Breast epithelium (tissue), 4 donors: ENCODE measurements at regions not wholly inside any gene's neighbourhood (a gene's known extent, or its start where the extent isn't known, plus 50 kb on each side); places are given as distances from the start of the nearest gene placed in this dataset.

Experiments used
- DNase-seq, 2 donors: peaks; one replicate each; pipeline ENCODE4 v3.0.0-alpha.2; 2019; ENCODE audit warnings: low spot score in 2 of 2
- H3K27ac ChIP-seq, 2 donors: fragments of 200-600 bp; sonication (generic) in 1 of 2; one replicate each; pipeline ENCODE4 v1.5.1; 2016 to 2019; ENCODE audit warnings: mild to moderate bottlenecking in 1 of 2
- H3K27me3 ChIP-seq, 2 donors: fragments of 200-600 bp; sonication (generic) in 1 of 2; one replicate each; pipeline versions ENCODE4 v1.5.1 to v1.6.0; 2017 to 2019; ENCODE audit warnings: control low read depth in 1 of 2, mild to moderate bottlenecking in 1 of 2
- H3K36me3 ChIP-seq: fragments of 200-600 bp; one replicate; pipeline ENCODE4 v1.5.1; 2019
- H3K4me1 ChIP-seq, 2 donors: fragments of 200-600 bp; sonication (generic); one replicate each; pipeline ENCODE4 v1.5.1; 2016 to 2019; ENCODE audit warnings: control low read depth in 1 of 2
- H3K4me3 ChIP-seq, 3 donors: fragments of 200-600 bp; sonication (generic); 1 replicate in 2 of 3; 2 replicates in 1 of 3; pipeline ENCODE4 v1.5.1; 2016 to 2019; ENCODE audit warnings: mild to moderate bottlenecking in 3 of 3, moderate library complexity in 2 of 3
- H3K9me3 ChIP-seq, 2 donors: fragments of 200-600 bp; sonication (generic) in 1 of 2; one replicate each; pipeline ENCODE4 v1.5.1; 2016 to 2019; ENCODE audit warnings: control low read depth in 1 of 2
- POLR2A ChIP-seq: fragments of 450-650 bp; IDR thresholded peaks from one replicate; pipeline ENCODE4 v1.6.1; 2016; ENCODE audit warnings: antibody characterized with exemption, mild to moderate bottlenecking, moderate library complexity
- POLR2AphosphoS5 ChIP-seq, 3 donors: sonication (generic); formaldehyde crosslinking; IDR thresholded peaks; one replicate each; pipeline ENCODE4 v1.6.1; 2017; ENCODE audit warnings: antibody characterized with exemption in 3 of 3
- intact Hi-C: fragments of 100-400 bp; cut with DNase I; formaldehyde crosslinking; loops from one replicate; pipeline ENCODE4 v1.15.1; 2023; ENCODE audit warnings: low total_unique reads
- TF ChIP-seq, protein P1 (sequence below), 3 donors: fragments of 450-650 bp; IDR thresholded peaks; one replicate each; pipeline ENCODE4 v1.5.1; 2016 to 2017; ENCODE audit warnings: antibody characterized with exemption in 3 of 3, mild to moderate bottlenecking in 3 of 3, moderate library complexity in 3 of 3

DNA sequence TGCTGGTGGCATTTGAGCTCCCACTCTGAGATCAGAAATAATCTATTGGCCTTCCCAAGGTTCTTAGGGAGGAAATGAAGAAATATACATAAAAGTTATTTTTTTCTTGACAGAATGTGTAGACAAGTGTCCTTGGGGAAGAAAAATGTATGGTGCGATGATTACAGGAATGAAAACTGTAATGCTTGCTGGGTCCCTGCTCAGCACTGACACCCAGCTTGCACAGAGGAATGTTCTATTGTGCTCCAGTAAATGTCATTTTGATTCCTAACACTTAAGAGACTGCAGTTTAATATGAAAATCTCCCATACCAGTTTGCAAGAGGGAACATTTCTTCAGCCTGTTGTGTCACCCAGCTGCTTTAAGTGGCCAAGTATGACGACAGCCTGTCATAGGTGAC, 271.3 kb upstream of the TPM1 start:
- Histone ChIP-seq H3K36me3 (no peaks in the 10 kb centered on the region), H3K4me3 (no peak overlapping the region), H3K4me1 (no peaks in the 10 kb centered on the region), H3K27me3 (no peaks in the 10 kb centered on the region), H3K9me3 (no peaks in the 10 kb centered on the region), H3K27ac (no peak overlapping the region)
- TF ChIP-seq, protein P1, sequence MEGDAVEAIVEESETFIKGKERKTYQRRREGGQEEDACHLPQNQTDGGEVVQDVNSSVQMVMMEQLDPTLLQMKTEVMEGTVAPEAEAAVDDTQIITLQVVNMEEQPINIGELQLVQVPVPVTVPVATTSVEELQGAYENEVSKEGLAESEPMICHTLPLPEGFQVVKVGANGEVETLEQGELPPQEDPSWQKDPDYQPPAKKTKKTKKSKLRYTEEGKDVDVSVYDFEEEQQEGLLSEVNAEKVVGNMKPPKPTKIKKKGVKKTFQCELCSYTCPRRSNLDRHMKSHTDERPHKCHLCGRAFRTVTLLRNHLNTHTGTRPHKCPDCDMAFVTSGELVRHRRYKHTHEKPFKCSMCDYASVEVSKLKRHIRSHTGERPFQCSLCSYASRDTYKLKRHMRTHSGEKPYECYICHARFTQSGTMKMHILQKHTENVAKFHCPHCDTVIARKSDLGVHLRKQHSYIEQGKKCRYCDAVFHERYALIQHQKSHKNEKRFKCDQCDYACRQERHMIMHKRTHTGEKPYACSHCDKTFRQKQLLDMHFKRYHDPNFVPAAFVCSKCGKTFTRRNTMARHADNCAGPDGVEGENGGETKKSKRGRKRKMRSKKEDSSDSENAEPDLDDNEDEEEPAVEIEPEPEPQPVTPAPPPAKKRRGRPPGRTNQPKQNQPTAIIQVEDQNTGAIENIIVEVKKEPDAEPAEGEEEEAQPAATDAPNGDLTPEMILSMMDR (IDR thresholded peaks at IDR 0.05) = no peak
- no peak for TF ChIP-seq POLR2AphosphoS5 (IDR thresholded peaks at IDR 0.05)
- no peak for TF ChIP-seq POLR2A
- DNase-seq = no peak
- intact Hi-C loops = no loop called here

DNA sequence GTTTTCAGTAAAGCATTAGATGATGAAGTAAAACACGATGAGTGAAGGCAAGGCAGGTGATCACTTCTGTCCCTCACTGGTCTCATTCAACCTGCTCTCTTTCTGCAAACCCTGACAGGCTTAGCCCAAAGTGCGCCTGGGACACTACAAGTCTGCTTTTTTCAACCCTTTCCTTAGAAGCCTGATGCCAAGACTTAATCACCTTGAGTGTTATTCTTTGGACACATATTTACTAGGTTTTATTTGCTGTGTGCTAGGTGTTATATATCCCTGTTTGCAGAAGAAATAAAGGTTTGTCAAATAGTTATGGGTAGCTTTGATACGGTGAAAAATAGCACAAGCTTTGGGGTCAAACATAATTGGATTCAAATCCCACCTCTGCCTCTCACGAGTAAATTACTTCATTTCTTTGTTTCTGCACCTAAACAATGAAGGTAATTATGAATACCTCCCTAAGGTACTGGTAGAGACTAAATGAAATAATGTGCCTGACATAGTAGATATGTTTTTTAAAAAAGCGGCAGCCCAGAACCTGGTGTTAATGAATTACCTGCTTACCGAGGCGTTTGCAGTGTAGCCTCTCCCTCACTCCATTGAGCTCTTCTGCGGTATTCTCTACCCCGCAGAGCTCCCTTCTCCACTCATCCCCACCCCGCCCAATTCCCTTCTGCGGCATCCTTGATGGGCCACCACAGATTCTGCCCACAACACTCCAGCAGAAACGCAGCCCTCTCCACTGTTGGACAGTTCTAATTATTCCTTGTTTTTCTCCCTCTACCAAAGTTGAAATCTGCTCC, 269.0 kb upstream of the TPM1 start:
- H3K27ac ChIP-seq = no peak overlapping the region
- no peaks in the 10 kb centered on the region for H3K27me3 ChIP-seq
- H3K4me3 ChIP-seq = no peak overlapping the region
- TF ChIP-seq POLR2AphosphoS5 (IDR thresholded peaks at IDR 0.05) (no peak), POLR2A (no peak)
- TF ChIP-seq, protein P1 (IDR thresholded peaks at IDR 0.05) = no peak
- no peaks in the 10 kb centered on the region for H3K9me3 ChIP-seq
- intact Hi-C loops = no loop called here
- DNase-seq = no peak
- no peaks in the 10 kb centered on the region for H3K36me3 ChIP-seq
- H3K4me1 ChIP-seq = no peaks in the 10 kb centered on the region

DNA sequence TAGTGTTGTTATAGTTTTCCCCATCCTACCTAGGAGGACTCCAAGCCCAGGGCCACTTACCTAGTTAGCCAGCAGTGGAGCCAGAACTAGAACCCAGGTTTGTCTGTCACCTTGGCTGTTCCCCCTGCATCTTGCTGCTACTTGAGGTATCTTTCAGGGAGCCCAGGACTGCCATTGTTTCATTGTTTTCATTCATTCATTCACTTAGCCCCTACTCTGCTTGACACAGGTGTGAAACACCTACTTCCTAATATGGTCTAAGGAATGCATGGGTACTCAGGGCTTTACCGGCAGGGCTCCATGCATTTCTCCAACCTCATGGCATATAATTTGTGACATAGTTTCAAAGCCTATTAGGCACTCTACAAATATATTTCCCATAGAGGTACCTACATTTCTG, 266.6 kb upstream of the TPM1 start:
- TF ChIP-seq POLR2AphosphoS5 (IDR thresholded peaks at IDR 0.05) = no peak
- intact Hi-C loops = loop anchor here (5.0 kb wide), 1 partner anchor 321 kb away; no protein-coding TSS in a partner anchor
- DNase-seq = no peak
- Histone ChIP-seq H3K27ac (no peak overlapping the region), H3K4me1 (no peaks in the 10 kb centered on the region), H3K4me3 (no peak overlapping the region), H3K9me3 (no peaks in the 10 kb centered on the region), H3K36me3 (no peaks in the 10 kb centered on the region), H3K27me3 (no peaks in the 10 kb centered on the region)

DNA sequence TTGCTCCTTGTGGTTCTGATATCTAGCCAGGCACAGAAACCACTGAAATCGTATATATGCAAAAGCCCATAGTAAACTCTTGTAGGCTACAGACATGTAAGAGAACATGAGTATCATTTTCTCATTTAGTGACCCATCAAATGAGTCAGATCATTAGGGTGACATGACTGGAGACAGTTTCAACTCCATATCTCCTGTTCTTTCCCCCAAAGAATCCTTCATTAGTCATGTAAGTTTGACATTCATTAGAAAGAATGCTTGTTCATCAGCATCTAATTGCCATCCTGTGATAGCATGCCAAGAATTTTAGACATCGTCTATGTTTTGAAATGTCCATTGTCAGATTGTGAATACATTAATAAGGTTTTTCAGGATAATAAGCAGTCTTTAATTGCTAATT, 264.9 kb upstream of the TPM1 start:
- intact Hi-C loops = loop anchor here (5.0 kb wide), 1 partner anchor 320 kb away; no protein-coding TSS in a partner anchor
- H3K9me3 ChIP-seq = no peaks in the 10 kb centered on the region
- DNase-seq = no peak
- no peak overlapping the region for H3K27ac ChIP-seq
- H3K4me3 ChIP-seq = no peak overlapping the region
- H3K4me1 ChIP-seq = peaks cover 5% of the 10 kb centered on the region in 2 donors
- no peaks in the 10 kb centered on the region for H3K27me3 ChIP-seq
- no peaks in the 10 kb centered on the region for H3K36me3 ChIP-seq
- TF ChIP-seq POLR2AphosphoS5 (IDR thresholded peaks at IDR 0.05) (no peak), POLR2A (no peak)
- TF ChIP-seq, protein P1 (IDR thresholded peaks at IDR 0.05) = no peak

DNA sequence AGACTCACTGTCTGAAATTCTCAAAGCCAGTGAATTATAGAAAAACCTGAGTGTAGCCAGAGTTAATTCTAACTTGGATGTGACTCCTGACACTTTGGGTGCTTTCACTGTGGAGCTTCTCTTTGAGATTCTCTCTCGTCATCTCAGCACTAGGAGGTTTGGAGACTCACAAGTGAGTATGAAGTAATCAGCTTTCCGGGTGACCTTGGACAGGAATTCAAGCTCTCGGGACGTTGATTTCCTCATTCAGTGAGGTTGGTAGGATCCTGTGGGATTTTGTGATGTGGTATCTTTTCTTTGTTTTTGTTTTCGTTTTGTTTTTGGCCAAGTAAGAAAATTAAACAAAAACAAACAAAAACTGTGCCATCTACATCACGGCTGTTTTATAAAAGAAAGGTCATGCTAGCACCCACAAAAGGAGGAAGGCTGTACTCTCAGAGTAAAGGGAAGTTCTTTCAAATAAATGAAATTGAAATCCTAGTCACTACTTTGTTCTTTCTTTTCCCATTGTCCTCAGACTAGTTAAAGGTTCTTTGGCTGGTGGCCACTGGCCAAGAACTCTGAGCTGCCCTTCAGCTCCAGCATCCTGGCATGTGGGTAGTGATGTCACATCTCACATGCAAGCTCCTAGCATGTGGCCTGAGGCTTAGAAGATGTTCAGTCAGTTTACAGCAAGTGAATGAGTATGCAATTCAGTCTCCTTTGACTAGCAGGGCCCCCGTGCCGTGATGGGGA, 263.3 kb upstream of the TPM1 start:
- Histone ChIP-seq H3K9me3 (no peaks in the 10 kb centered on the region), H3K36me3 (no peaks in the 10 kb centered on the region), H3K4me1 (peaks cover 5% of the 10 kb centered on the region in 2 donors), H3K4me3 (no peak overlapping the region), H3K27ac (peak overlapping the region in 1 of 2 donors; percentile 57), H3K27me3 (no peaks in the 10 kb centered on the region)
- peak in 1 of 3 donors; percentile 34 for TF ChIP-seq POLR2AphosphoS5 (IDR thresholded peaks at IDR 0.05)
- TF ChIP-seq, protein P1 (IDR thresholded peaks at IDR 0.05) = no peak
- intact Hi-C loops = loop anchor here (5.0 kb wide), 1 partner anchor 318 kb away; no protein-coding TSS in a partner anchor
- peak in 1 of 2 donors; percentile 41 for DNase-seq
